ENCODE measurements at regions not wholly inside any gene's neighbourhood (a gene's known extent, or its start where the extent isn't known, plus 50 kb on each side); places are given as distances from the start of the nearest gene placed in this dataset.
"Not testable (repeated sequence)": the region's sequence is repeated elsewhere in the genome, so short reads cannot be mapped to it uniquely, and the experiment has no call there.

GRCh38 chr12:13924286-13924685 is 57.1 kb downstream of the GRIN2B start:
- no peak for DNase-seq

- no peak for DNase-seq
Measured at GRCh38 chr12:13918897-13919296, 62.5 kb downstream of the GRIN2B start.

GRCh38 chr12:13915096-13915495 is 66.3 kb downstream of the GRIN2B start:
- DNase-seq = no peak

- no peak for DNase-seq
Measured at GRCh38 chr12:13913371-13913770, 68.0 kb downstream of the GRIN2B start.

- no peak for DNase-seq
Measured at GRCh38 chr12:13911756-13912554, 69.4 kb downstream of the GRIN2B start.

GRCh38 chr12:13905794-13906193 is 75.6 kb downstream of the GRIN2B start:
- DNase-seq = no peak

GRCh38 chr12:13900718-13901117 is 80.7 kb downstream of the GRIN2B start:
- DNase-seq = no peak

- DNase-seq = not testable (repeated sequence)
Measured at GRCh38 chr12:13898387-13898786, 83.0 kb downstream of the GRIN2B start.

GRCh38 chr12:13897811-13898210 is 83.6 kb downstream of the GRIN2B start:
- DNase-seq = no peak

- DNase-seq = no peak
Measured at GRCh38 chr12:13896063-13896626, 85.3 kb downstream of the GRIN2B start.

- no peak for DNase-seq
Measured at GRCh38 chr12:13891902-13892301, 89.5 kb downstream of the GRIN2B start.

GRCh38 chr12:13890943-13891342 is 90.5 kb downstream of the GRIN2B start:
- DNase-seq = no peak

- no peak for DNase-seq
Measured at GRCh38 chr12:13887779-13888388, 93.5 kb downstream of the GRIN2B start.

- DNase-seq = no peak
Measured at GRCh38 chr12:13882176-13882575, 99.2 kb downstream of the GRIN2B start.

GRCh38 chr12:13880613-13881012 is 100.8 kb downstream of the GRIN2B start:
- DNase-seq = no peak

- DNase-seq = no peak
Measured at GRCh38 chr12:13875744-13876143, 105.7 kb downstream of the GRIN2B start.

- DNase-seq = no peak
Measured at GRCh38 chr12:13870255-13870654, 111.1 kb downstream of the GRIN2B start.

GRCh38 chr12:13864081-13864673 is 117.2 kb downstream of the GRIN2B start:
- DNase-seq = peak; percentile 39 to 54

- DNase-seq = no peak
Measured at GRCh38 chr12:13857750-13858149, 123.7 kb downstream of the GRIN2B start.

- no peak for DNase-seq
Measured at GRCh38 chr12:13853471-13853870, 127.9 kb downstream of the GRIN2B start.

GRCh38 chr12:13851828-13852227 is 129.6 kb downstream of the GRIN2B start:
- DNase-seq = no peak

- no peak for DNase-seq
Measured at GRCh38 chr12:13849456-13849855, 131.9 kb downstream of the GRIN2B start.

GRCh38 chr12:13843841-13844240 is 137.6 kb downstream of the GRIN2B start:
- DNase-seq = no peak

GRCh38 chr12:13841358-13841757 is 140.0 kb downstream of the GRIN2B start:
- no peak for DNase-seq

All from Kasumi-1 (cell line).